EH (cell line): ENCODE measurements at regions not wholly inside any gene's neighbourhood (a gene's known extent, or its start where the extent isn't known, plus 50 kb on each side); places are given as distances from the start of the nearest gene placed in this dataset.

Experiments
- DNase-seq: peaks from one replicate; pipeline ENCODE4 v3.0.0-alpha.2; 2015; ENCODE audit warnings: low read depth

GRCh38 chr14:98959410-98959809 lies 312.6 kb downstream of the BCL11B start:
- DNase-seq: no peak

GRCh38 chr14:98959958-98960616 lies 311.9 kb downstream of the BCL11B start:
- DNase-seq: no peak

DNA sequence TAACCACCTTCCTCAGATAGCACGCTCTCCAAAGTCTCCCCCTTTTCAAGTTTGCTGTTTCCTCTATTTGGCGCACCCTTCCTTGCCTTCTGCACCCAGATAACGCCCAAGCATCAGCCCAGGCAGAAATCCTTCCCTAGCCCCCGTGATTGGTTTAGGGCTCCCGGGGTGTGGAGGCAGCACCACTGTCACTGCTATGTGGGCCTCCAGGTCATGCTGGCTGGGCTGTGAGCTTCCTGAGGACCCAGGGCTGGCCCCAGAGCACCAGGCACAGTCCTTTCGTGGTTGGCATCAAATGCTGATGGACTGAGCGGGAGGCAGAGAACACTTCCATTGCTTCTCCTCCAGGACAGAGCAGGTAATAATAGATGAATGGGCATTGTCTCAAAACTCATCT lies 311.4 kb downstream of the BCL11B start:
- DNase-seq: no peak

DNA sequence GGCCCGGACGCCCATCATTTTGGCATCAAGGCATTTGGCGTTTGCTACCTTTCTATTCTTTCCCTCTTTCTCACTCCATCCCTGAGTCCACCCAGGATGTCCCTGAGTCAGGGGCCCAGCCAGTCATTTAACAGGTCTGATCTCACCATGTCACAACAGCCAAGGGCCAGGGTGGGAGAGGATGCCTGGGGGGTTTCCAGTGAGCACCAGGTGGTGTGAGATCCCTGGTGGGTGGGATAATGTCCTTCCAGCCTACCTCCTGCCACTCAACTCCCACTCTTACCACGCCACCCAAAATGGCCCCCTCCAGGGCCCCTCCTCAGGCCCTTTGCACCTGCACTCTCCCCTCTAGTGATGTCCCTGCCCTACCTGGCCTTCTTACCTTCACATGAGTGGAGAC lies 310.8 kb downstream of the BCL11B start:
- DNase-seq: no peak

DNA sequence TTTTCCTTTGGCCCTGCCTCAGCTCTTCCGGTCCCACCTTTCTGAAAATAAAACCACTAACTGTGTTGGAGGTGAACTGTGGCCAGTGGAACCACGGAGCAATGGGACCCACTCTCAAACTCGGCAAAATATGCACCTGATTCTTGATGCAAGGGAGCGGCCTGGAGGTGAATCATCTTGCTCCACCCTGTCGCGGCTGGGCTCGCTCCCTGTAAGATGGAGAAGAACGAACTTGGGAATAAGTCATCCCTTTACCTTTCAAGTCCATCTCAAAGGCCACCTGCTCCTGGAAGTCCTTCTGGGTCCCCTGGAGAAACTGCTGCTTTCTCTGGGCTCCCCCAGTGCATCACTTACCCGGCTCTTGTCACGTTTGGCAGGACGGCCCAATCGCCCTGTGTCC lies 309.9 kb downstream of the BCL11B start:
- DNase-seq: no peak

- DNase-seq: no peak
Observed at GRCh38 chr14:98963610-98964009, 308.4 kb downstream of the BCL11B start.

DNA sequence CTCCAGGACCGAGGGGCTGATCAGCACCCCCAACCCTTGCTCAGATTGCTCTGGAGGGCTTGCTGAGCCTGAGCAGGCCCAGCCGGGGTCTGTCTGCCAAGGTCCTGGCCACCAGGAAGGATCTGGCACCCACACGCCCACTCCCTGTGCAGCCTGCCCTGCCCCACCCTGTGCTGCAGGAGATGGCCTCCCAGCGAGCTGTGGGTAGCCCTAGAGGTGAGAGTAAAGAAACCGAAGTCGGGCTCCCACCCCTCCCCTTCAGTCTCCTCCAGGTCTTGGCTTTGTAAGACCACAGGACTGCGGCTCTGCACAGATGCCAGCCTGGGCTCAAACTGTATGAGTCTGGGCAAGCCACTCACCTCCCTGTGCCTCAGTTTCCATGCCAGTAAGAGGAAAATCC lies 307.8 kb downstream of the BCL11B start:
- DNase-seq: no peak

- no peak for DNase-seq
Observed at GRCh38 chr14:98965076-98965475, 306.9 kb downstream of the BCL11B start.

- no peak for DNase-seq
Observed at GRCh38 chr14:98966016-98966415, 306.0 kb downstream of the BCL11B start.

- no peak for DNase-seq
Observed at GRCh38 chr14:98966475-98967162, 305.4 kb downstream of the BCL11B start.

GRCh38 chr14:98974113-98974512 lies 297.9 kb downstream of the BCL11B start:
- no peak for DNase-seq

DNA sequence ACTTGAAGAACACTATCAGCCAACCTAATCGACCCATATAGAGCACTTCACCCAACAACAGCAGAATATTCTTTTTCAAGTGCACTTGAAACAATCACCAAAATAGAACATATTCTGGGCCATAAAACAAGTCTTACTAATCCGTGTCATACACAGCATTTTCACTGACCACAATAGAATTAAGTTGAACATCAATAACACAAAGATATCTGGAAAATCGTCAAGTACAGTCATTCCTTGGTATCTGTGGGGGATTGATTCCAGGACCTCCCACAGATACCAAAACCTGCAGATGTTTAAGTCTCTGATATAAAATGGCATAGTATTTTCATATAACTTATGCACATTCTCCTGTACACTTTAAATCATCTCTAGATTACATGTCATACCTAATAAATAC lies 295.7 kb downstream of the BCL11B start:
- DNase-seq: no peak

DNA sequence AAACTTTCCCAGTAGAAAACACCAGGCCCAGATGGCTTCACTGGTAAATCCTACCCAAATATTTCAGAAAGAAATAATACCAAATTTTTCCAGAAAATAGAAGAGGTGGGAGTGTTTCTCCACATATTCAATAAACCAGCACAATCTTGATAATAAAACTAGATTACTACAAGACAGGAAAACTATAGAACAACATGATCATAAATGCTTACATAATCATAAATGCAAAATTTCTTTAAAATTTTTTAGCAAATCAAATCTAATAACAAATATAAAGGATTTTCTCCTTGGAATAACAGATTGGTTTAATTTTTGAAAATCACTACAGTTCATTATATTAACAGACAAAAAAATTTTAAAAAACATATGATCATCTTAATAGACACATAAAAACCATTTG lies 294.5 kb downstream of the BCL11B start:
- no peak for DNase-seq

DNA sequence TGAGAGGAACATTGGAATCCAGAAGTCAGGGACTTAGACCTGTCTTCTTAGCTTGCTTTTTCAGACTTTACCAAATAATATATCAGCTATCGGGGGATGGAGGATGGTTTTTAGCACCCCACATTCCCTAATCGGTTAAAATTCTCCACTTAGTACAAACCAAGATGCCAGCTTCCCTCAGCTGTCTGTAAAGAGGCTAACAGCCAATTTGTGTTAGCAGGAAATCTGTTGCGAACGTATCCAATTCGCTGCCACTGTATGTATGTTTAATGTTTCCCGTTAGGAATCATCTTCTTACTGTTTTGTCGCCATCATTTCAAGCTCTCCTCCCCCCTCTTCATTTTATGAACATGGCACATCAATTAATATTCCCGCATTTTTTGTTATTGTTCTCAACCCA lies 289.0 kb downstream of the BCL11B start:
- DNase-seq: no peak

DNA sequence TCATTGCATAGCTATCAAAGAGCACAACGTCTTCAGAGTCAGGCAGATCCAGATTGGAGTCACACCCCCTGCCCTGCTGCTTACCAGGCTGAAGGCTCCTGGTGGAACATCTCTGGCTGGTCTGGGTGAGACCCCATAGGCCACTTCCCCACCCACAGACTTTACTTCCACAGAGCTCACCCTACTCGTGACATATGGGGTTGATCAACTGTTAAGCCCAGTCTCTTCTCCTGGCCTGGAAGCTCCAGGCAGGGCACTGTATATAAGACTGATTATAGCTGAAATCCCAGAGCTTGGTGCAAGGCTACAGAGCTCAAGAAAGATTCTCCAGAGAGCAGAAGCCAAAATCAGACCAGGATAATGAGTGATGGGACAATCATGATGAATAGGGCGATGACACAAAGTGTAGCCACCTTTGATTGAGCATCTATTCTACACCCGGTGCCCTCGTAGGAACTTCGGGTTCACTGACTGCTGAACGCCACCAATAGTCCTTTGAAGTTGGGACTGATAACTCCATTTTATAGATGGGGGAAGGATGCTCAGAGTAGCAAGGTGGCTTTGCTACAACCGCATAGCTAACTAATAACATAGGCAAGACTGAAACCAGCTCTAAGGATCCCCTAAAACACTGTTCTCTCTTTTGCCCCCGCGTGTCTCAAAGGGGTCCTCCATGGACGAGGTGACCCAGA lies 287.8 kb downstream of the BCL11B start:
- DNase-seq: no peak

DNA sequence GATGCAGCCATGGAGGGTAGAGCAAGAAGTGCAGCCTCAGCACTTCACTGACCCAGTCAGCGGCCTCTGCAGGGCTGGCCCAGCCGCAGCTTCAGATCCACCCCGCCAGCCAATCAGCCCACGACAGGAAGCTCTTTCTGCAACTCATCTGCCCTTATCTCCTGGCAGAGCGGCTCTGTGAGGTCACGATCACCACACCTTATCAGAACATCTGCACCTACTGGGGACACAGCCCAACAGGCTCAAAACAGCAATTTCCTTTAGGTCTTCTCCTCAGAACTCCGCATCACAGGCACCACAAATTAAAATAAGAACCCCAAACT lies 287.3 kb downstream of the BCL11B start:
- no peak for DNase-seq

DNA sequence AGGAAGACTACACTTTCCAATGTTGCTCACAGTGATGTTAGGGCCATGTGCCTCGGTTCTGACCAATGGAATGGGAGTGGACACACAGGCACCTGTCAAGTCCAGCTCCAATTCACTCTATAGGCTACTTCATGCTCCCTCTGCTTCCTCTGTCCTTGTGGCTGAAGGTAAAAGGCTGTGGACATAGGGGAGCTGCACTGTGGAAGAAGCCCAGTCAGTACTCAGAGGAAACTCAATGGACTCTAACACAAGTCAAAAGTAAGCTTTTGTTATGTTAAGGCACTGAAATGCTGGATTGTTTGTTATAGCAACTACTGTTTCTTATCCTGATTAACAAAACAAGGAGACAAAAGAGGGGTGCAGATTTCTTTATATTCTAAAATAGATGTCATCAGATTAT lies 278.2 kb downstream of the BCL11B start:
- no peak for DNase-seq

GRCh38 chr14:98994561-98994960 lies 277.4 kb downstream of the BCL11B start:
- DNase-seq: no peak

DNA sequence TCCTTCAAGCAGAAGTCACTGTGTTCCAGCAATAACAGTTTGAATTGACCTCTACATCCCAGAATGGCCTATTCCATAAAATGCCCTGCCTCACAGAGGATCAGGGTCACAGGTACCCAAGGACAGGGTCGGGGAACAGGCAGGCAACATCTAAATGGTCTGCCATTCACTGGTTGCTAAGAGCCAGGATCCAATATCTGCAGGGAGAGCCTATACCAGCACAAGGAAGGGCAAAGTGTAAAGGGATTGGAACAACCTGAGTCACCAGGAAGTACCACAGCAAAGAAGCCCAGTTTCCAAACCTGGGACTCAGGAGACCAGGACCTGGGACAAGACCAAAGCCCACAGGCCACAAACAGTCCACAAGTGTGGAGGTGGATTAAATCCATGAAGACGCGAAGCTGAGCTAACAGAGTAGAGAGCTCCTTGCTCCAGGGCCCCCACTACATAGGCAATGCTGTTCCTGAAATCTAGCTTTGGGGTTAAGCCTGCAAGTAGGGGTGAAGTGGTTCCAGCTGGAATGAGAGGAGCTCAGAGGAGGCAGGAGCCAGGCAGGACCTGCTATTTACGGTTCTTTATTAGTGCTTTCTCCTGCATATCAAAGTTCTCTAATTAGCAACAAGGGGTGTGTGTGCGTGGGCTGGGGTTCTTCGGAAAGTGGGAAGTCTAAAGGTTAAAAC lies 274.3 kb downstream of the BCL11B start:
- DNase-seq: no peak

- no peak for DNase-seq
Observed at GRCh38 chr14:98999345-98999744, 272.7 kb downstream of the BCL11B start.

DNA sequence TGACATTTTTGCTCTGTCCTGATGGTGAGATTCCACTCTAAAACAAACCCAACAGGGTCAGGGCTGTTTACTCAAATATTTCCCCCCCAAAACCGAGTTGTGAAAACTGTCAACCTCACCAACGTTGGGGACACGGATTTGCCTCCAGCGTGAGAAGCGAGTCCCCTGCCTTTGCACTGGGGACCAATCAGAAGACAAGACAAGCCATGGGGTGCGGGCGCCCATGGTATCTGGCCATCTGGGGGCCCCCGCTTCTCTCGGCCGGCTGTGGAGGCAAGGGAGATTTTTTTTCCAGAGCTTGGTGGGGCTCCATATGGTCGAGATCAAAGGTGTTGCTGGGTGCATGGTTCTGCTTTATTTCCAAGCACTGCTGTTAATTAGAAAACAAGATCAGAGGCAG lies 272.1 kb downstream of the BCL11B start:
- no peak for DNase-seq

GRCh38 chr14:99001241-99001640 lies 270.8 kb downstream of the BCL11B start:
- no peak for DNase-seq

DNA sequence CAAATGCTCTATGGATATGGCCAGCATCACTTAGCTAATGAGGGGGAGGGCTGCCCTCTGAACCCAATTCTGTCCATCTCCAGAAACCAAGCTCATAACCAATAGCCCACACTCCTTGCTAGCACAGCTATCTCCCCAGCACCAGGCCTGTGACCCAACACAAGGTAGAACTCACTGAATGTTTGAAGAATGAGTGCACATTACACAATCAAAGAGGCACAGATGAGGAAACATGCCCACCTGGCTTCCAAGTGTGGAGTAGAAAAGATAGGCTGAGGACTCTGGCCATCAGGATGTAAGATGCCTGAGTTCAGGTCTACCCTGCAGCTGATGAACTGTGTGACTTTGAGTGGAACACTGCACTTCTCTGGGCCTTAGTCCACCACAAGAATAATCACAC lies 268.4 kb downstream of the BCL11B start:
- DNase-seq: no peak
